ENCODE measurements at regions not wholly inside any gene's neighbourhood (a gene's known extent, or its start where the extent isn't known, plus 50 kb on each side); places are given as distances from the start of the nearest gene placed in this dataset.

DNA sequence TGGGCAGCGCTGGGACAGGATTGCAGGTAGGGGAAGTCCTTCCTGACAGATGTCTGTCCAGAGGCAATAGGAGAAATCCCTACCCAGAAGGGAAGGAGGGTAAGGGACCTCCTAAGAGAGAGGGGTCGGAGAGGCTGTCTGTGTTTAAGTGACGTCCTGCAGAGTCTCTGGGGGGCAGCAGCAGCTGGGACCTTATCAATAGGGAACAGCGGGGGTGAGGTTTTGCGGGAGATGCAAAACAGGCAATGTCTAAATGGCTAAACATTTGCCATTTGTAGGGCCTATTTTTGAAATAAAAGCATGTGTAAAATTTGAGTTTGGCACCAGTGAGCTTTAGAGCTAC is 108.7 kb upstream of the HS6ST1 start:
- in situ Hi-C loops (cut with HindIII; ENCODE audit: low sequenced_read_pairs), result no loop called here
- DNase-seq (ENCODE audit: low read depth, low spot score), result no peak

DNA sequence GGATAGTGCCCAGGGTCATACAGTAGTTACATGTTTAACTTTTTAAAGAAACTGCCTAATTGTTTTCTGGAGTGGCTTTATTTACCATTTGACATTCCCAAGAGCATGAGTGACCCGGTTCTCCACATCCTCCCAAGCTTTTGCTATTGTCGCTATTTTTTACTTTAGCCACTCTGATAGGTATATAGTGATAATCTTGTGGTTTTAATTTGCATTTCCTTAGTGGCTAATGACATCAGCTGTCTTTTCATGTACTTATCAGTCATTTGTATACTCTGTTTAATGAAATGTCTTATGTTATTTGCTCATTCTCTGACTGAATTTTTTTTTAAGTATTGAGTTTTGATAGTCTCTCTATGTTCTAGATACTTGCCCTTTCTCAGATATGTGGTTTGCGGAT is 109.7 kb upstream of the HS6ST1 start:
- no peak overlapping the region for H3K4me3 ChIP-seq (ENCODE audit: low read depth, low read length)
- in situ Hi-C loops (cut with HindIII; ENCODE audit: low sequenced_read_pairs), result no loop called here
- TF ChIP-seq, protein P1, sequence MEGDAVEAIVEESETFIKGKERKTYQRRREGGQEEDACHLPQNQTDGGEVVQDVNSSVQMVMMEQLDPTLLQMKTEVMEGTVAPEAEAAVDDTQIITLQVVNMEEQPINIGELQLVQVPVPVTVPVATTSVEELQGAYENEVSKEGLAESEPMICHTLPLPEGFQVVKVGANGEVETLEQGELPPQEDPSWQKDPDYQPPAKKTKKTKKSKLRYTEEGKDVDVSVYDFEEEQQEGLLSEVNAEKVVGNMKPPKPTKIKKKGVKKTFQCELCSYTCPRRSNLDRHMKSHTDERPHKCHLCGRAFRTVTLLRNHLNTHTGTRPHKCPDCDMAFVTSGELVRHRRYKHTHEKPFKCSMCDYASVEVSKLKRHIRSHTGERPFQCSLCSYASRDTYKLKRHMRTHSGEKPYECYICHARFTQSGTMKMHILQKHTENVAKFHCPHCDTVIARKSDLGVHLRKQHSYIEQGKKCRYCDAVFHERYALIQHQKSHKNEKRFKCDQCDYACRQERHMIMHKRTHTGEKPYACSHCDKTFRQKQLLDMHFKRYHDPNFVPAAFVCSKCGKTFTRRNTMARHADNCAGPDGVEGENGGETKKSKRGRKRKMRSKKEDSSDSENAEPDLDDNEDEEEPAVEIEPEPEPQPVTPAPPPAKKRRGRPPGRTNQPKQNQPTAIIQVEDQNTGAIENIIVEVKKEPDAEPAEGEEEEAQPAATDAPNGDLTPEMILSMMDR (IDR thresholded peaks at IDR 0.05; ENCODE audit: low read depth, low read length), result no peak
- DNase-seq (ENCODE audit: low read depth, low spot score), result no peak

More for the DNA sequence above, 108.7 kb upstream of the HS6ST1 start:
- TF ChIP-seq, protein P1 (IDR thresholded peaks at IDR 0.05; ENCODE audit: low read depth, low read length), result no peak
- H3K4me3 ChIP-seq (ENCODE audit: low read depth, low read length), result no peak overlapping the region

DNA sequence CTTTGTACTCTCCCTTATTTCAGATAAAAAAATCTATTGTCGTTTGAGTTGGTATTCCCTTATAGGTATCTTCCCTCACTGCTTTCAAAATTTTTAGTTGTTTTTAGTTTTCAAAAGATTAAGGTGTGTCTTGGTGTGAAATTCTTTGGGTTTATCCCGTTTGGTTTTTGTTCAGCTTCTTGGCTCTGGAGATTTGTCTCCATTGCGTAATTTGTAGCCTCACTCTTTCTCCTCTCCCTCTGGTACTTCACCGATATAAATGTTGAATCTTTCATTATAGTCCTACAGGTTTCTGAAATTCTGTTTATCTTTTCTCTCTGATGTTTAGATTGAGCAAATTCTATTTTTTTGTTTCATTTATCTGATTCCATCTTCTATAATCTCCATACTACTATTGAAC is 113.8 kb upstream of the HS6ST1 start:
- TF ChIP-seq, protein P1 (IDR thresholded peaks at IDR 0.05; ENCODE audit: low read depth, low read length), result no peak
- DNase-seq (ENCODE audit: low read depth, low spot score), result no peak
- in situ Hi-C loops (cut with HindIII; ENCODE audit: low sequenced_read_pairs), result no loop called here
- no peak overlapping the region for H3K4me3 ChIP-seq (ENCODE audit: low read depth, low read length)

DNA sequence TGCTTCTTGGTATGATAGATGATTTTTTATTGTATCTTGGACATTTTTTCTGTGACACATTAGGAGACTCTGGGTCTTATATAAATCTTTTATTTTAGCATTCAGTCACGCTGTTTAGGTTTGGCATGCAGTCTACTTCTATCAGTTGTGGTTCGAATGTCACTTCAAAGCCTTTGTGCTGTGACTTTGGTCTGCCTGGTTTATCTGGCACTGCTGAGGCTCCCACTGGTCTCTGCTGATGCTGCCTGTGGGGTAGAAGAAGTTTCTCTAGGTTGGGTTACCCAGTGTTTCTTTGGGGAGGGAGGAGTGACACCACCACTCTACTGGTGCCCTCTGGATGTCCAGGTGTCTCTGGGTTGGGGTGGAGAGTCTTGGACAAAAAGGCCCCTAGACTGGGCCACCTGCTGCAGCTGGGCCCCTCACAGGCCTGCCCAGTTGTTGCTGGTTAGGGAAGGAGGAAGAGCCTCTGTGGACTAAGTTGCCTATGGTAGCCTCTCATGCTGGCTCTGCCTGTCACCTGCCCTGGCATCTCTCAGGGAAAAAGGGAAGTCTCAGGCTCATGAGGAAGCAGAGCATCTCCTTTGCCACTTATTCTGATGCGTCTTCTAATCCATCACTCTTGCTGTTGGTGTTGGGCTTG is 115.4 kb upstream of the HS6ST1 start:
- TF ChIP-seq, protein P1 (IDR thresholded peaks at IDR 0.05; ENCODE audit: low read depth, low read length), result no peak
- no peak overlapping the region for H3K4me3 ChIP-seq (ENCODE audit: low read depth, low read length)
- no peak for DNase-seq (ENCODE audit: low read depth, low spot score)
- in situ Hi-C loops (cut with HindIII; ENCODE audit: low sequenced_read_pairs), result no loop called here

DNA sequence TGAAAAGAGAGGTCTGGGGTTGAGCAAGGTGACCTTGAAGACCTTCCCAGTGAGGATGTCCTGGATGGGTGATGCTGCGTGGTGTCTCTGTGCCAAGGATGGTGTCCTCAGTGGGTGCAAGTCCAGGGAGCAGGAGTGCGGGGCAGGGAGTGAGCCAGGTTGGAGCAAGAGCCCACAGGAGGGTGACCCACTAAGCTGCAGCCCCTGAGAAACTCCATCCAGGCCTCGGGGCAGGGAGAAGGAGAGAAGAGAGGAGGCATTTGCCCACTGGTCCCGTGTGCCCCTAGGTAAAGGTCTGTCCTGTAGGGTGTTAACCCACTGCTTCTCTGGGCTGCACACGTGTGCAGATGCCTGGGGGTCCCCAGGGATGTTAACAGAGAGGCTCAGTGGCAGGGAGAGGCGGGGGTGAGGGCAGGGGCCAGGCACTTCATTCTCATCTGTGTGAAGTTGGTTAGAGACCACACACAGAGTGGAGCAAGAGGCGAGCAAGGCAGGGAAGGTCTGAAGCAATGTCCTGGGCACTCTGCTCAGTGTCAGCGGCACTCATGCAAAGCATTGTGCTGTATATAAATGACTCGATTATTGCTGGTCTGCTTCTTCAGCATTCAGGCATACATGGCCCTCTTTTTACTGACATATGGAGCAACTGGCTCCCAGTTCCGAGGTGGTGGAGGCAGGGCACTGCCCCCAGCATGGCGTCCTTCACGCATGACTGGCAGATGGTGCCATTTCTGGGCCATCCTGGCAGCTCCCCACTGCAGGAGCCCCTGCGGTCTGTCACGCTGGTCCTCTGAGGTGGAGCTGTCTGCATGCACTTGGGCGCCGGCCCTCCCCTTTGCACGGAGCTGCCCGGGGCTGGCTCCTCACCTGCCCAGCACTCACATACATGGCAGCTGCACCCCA is 117.2 kb upstream of the HS6ST1 start:
- TF ChIP-seq, protein P1 (IDR thresholded peaks at IDR 0.05; ENCODE audit: low read depth, low read length), result no peak
- in situ Hi-C loops (cut with HindIII; ENCODE audit: low sequenced_read_pairs), result no loop called here
- H3K4me3 ChIP-seq (ENCODE audit: low read depth, low read length), result no peak overlapping the region
- DNase-seq (ENCODE audit: low read depth, low spot score), result no peak

DNA sequence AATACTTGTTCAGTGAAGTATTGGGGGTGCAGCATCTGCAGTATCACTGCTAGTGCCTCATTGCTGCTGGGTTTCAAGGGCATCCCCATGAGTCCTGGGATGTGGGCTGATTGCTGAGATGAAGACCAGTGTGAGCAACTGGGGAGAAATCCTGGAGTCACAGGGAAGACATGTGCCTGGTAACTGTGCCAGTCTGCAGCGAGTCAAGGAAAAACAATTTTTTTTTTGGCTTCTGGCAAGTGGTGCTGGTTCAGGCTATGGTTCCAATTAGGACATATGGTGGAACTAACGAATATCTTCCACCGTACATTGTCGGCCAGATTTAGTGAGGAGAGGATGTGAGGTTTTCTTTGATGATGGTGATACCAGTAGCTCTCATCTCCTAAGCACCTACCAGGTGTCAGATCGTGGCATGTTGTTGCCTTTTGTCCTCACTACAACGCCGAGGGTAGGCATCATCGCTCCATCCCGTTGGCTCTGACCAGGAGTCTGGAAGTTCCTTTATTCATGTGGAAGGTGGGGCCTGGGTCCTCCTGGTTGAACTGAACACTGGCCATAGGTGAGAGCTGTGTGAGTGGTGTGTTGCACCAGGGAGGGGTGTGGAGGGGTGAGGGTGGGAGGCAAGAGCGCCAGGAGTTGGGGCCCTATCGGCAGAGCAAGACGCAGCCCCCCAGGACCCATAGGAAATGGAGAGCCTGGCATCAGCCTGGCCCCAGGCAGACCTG is 118.0 kb upstream of the HS6ST1 start:
- TF ChIP-seq, protein P1 (IDR thresholded peaks at IDR 0.05; ENCODE audit: low read depth, low read length), result no peak

More for the DNA sequence above, 118.0 kb upstream of the HS6ST1 start:
- DNase-seq (ENCODE audit: low read depth, low spot score), result no peak
- no peak overlapping the region for H3K4me3 ChIP-seq (ENCODE audit: low read depth, low read length)
- in situ Hi-C loops (cut with HindIII; ENCODE audit: low sequenced_read_pairs), result no loop called here
